IMR-90 (cell line): ENCODE measurements at regions not wholly inside any gene's neighbourhood (a gene's known extent, or its start where the extent isn't known, plus 50 kb on each side); places are given as distances from the start of the nearest gene placed in this dataset.

Source experiments
- BHLHE40 ChIP-seq: fragments of 150-350 bp; IDR thresholded peaks from 2 replicates; pipeline ENCODE4 v1.6.1; 2016; ENCODE audit warnings: mild to moderate bottlenecking, low read depth, low read length
- CTCF ChIP-seq: conservative IDR thresholded peaks from 2 replicates; pipeline ENCODE4 v1.5.1; 2012; ENCODE audit warnings: mild to moderate bottlenecking, low read depth, low read length, improper control_type of control experiment
- MAZ ChIP-seq: IDR thresholded peaks from 2 replicates; pipeline ENCODE4 v1.6.1; 2012; ENCODE audit warnings: low read depth, mild to moderate bottlenecking, low read length, improper control_type of control experiment, moderate library complexity, borderline replicate concordance
- POLR2A ChIP-seq: IDR thresholded peaks from 2 replicates; pipeline ENCODE4 v1.6.1; 2012; ENCODE audit warnings: mild to moderate bottlenecking, low read depth, low read length
- RAD21 ChIP-seq: IDR thresholded peaks from 2 replicates; pipeline ENCODE4 v1.6.1; 2012; ENCODE audit warnings: low read length, improper control_type of control experiment
- USF2 ChIP-seq: fragments of 150-350 bp; IDR thresholded peaks from 2 replicates; pipeline ENCODE4 v1.6.1; 2017; ENCODE audit warnings: mild to moderate bottlenecking, antibody characterized with exemption, low read length, low read depth

GRCh38 chr6:14883921-14884320 is 361.9 kb upstream of the JARID2 start:
- no peak for TF ChIP-seq CTCF
- TF ChIP-seq USF2 = no peak
- no peak for TF ChIP-seq RAD21
- no peak for TF ChIP-seq MAZ
- TF ChIP-seq BHLHE40 = no peak
- no peak for TF ChIP-seq POLR2A
